Activated CD8-positive, alpha-beta memory T cell treated with anti-CD3 and anti-CD28 coated beads, Interleukin-2, amount 10 ng/mL, durations not matched to agents 7 days and 5 days (primary cell): ENCODE measurements at regions not wholly inside any gene's neighbourhood (a gene's known extent, or its start where the extent isn't known, plus 50 kb on each side); places are given as distances from the start of the nearest gene placed in this dataset.

ENCODE experiments used
- ATAC-seq: fragments of 150-1000 bp; cut with Tn5 transposase; one replicate; pipeline ENCODE4 v1.10.0; 2021; ENCODE audit warnings: moderate library complexity
- CTCF ChIA-PET: fragments of 350-600 bp; sonication (Branson Sonifier 250); formaldehyde crosslinking; loops from one replicate; lab custom pipeline; 2021; ENCODE audit warnings: antibody characterized with exemption; lab: Charles Lee
- DNase-seq: peaks from one replicate; pipeline ENCODE4 v3.0.0-alpha.2; 2020
- H3K27ac Mint-ChIP-seq: one replicate; pipeline ENCODE4 v1.8.0; 2021; ENCODE audit warnings: mild to moderate bottlenecking, mixed read lengths
- H3K27me3 Mint-ChIP-seq: one replicate; pipeline ENCODE4 v1.8.0; 2021; ENCODE audit warnings: mixed read lengths
- H3K36me3 Mint-ChIP-seq: one replicate; pipeline ENCODE4 v1.8.0; 2021; ENCODE audit warnings: mild to moderate bottlenecking, mixed read lengths
- H3K4me1 Mint-ChIP-seq: one replicate; pipeline ENCODE4 v1.8.0; 2021; ENCODE audit warnings: mixed read lengths
- H3K4me3 Mint-ChIP-seq: one replicate; pipeline ENCODE4 v1.8.0; 2021; ENCODE audit warnings: mild to moderate bottlenecking, moderate library complexity, mixed read lengths
- H3K9me3 Mint-ChIP-seq: one replicate; pipeline ENCODE4 v1.8.0; 2022; ENCODE audit warnings: low read depth, mixed read lengths

DNA sequence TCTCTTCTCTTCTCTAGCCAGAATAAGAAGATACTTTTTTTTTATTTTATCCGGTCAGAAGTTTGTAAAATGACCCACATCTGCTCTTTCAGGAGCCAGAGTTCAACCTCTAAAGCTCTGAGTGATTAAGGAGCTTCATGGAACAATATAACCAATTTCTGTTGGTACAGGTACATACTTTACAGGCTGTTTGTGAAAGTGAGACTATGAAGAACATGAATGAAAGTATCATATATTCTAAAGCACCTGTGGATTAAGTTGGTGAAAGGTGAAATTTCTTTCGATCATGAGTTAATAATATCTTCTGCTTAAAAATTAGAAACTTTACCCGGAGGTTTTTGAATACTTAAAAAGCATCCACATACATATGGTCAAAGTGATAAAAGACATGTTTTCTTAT, 65.2 kb downstream of the DMRT2 start:
- H3K4me3 Mint-ChIP-seq: no peak overlapping the region
- DNase-seq: no peak
- H3K4me1 Mint-ChIP-seq: no peaks in the 10 kb centered on the region
- no peaks in the 10 kb centered on the region for H3K9me3 Mint-ChIP-seq
- H3K27me3 Mint-ChIP-seq: no peaks in the 10 kb centered on the region
- ATAC-seq: no peak
- CTCF ChIA-PET: no interaction called here
- H3K36me3 Mint-ChIP-seq: no peaks in the 10 kb centered on the region
- no peak overlapping the region for H3K27ac Mint-ChIP-seq

DNA sequence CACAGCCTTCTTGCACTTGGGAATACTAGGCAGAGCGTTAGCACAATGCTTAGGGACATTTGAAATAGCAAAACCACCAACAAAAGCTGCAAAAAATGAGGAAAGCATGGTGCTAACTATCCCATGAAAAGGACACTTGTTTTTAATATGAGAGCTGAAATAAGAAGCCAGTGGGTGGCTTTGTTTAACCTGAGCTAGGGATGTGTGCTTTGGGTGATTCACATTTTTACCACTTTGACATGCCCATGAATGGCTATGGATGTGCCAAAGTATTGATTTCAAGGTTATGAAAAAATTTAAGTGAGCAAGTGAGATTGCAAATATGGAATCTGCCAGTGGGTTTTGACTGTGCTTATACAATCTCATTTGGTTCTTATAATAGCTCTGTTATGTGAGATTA, 67.3 kb downstream of the DMRT2 start:
- Mint-ChIP-seq H3K27ac (no peak overlapping the region), H3K36me3 (no peaks in the 10 kb centered on the region), H3K27me3 (no peaks in the 10 kb centered on the region), H3K9me3 (no peaks in the 10 kb centered on the region), H3K4me3 (no peak overlapping the region), H3K4me1 (no peaks in the 10 kb centered on the region)
- ATAC-seq: no peak
- DNase-seq: no peak
- CTCF ChIA-PET: no interaction called here

DNA sequence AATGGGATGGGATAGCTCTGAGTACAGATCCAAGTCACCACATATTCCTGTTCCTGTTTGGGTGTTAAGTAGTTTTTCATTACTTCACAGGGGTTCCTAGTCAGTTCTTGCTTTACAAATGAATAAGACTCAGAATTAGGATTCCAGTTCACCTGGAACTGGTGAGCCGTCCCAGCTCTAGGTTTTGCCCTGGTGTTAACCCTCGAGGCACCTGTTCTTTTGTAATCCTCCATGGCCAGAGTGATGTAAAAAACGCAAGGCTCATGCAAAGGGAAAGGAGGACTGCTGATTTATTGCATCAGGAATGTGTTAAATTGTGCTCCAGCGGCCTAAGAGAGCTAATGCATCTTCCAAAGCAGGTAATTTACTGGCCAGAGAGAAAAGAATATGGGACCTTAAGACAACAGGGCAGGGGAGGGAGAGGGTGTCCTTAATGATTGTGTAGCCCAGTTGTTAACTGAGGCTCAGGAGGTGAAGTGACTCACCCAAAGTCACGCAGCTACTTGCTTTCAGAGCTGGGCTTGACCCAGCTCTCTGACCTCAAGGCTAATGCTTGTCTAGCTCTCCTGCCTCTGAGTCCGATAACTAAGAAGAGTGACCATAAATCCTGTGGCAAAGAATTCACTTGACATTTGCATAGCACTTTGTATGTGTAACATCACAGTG, 70.5 kb downstream of the DMRT2 start:
- H3K27me3 Mint-ChIP-seq: no peaks in the 10 kb centered on the region
- no peaks in the 10 kb centered on the region for H3K36me3 Mint-ChIP-seq
- ATAC-seq: no peak
- DNase-seq: no peak
- no peak overlapping the region for H3K4me3 Mint-ChIP-seq
- no peaks in the 10 kb centered on the region for H3K4me1 Mint-ChIP-seq
- H3K27ac Mint-ChIP-seq: no peak overlapping the region
- no peaks in the 10 kb centered on the region for H3K9me3 Mint-ChIP-seq
- CTCF ChIA-PET: no interaction called here

DNA sequence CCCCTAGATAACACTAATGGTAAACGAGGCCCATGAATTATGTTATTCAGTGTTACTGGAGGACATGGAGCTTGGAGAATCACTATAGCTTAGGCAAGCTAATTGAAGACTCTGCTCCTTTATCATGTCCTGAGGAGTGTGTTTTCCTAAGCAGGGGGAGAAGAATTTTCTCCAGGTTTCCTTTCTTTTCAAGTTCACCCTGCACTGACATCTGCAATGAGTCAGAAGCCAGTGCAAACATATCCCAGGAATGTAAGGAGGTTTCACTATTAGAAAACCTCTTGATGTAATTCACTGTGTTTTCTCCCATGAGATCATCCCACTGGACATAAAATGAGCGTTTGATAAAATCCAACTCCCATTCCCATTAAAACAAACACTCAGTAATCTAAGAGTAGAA, 75.6 kb downstream of the DMRT2 start:
- no peaks in the 10 kb centered on the region for H3K4me1 Mint-ChIP-seq
- H3K27me3 Mint-ChIP-seq: no peaks in the 10 kb centered on the region
- no peak overlapping the region for H3K4me3 Mint-ChIP-seq
- CTCF ChIA-PET: no interaction called here
- ATAC-seq (no peak), DNase-seq (no peak)
- H3K9me3 Mint-ChIP-seq: no peaks in the 10 kb centered on the region
- H3K27ac Mint-ChIP-seq: no peak overlapping the region
- no peaks in the 10 kb centered on the region for H3K36me3 Mint-ChIP-seq

DNA sequence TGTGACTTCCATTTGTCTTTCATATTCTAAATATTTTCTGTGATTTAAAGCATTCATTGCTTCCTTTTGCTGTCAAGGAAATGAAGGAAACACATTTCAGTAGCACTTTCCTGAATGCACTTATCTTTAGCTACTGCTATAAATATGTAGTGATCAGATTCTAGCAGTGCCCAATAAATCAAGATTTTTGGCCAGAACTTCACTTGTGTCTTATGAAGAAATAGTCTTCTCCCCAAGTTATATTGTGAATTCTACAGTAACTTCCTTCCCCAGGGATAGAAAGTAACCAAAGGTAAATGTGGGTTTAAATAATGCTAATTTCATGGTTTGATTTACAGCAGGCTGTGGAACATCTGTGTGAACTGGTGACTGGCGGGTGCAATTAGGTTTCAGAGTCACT, 77.9 kb downstream of the DMRT2 start:
- no peak for DNase-seq
- Mint-ChIP-seq H3K4me1 (no peaks in the 10 kb centered on the region), H3K36me3 (no peaks in the 10 kb centered on the region), H3K4me3 (no peak overlapping the region), H3K27ac (no peak overlapping the region), H3K27me3 (no peaks in the 10 kb centered on the region), H3K9me3 (no peaks in the 10 kb centered on the region)
- ATAC-seq: no peak
- CTCF ChIA-PET: no interaction called here

DNA sequence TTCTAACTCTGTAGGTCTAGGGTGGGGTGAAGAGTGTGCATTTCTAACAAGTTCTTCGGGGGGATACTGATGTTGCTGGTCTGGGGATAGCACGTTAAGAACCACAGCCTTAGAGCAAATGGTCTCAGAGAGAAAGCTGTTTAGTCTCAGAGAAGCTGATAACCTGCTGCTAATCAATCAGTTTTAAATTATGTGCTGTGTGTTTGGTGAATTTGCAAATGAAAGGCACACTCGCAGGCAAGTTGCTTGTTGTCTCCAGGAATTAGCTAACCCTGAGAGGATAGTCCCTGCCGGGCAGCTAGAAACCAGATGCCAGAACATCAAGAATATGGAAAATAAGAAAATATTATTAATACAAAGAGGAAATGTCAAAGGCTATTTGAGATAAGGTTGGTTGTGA, 79.2 kb downstream of the DMRT2 start:
- no peaks in the 10 kb centered on the region for H3K4me1 Mint-ChIP-seq
- no peak overlapping the region for H3K4me3 Mint-ChIP-seq
- H3K36me3 Mint-ChIP-seq: no peaks in the 10 kb centered on the region
- ATAC-seq (no peak), DNase-seq (no peak)
- no peaks in the 10 kb centered on the region for H3K27me3 Mint-ChIP-seq
- CTCF ChIA-PET: no interaction called here
- no peaks in the 10 kb centered on the region for H3K9me3 Mint-ChIP-seq
- H3K27ac Mint-ChIP-seq: no peak overlapping the region

DNA sequence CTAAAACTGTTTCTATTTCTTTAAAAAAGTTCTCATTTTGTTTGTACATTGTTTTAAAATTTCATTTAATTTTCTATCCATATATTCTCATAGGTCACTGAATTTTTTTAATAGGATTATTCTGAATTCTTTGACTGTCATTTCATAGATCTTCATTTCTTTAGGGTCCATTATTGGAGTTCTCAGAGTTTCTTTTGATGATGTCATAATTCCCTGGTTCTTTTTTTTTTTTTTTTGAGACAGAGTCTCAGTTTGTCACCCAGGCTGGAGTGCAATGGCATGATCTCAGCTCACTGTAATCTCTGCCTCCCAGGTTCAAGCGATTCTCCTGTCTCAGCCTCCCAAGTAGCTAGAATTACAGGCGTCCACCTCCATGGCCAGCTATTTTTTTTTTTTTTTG, 89.9 kb downstream of the DMRT2 start:
- peaks cover 5% of the 10 kb centered on the region for H3K9me3 Mint-ChIP-seq

DNA sequence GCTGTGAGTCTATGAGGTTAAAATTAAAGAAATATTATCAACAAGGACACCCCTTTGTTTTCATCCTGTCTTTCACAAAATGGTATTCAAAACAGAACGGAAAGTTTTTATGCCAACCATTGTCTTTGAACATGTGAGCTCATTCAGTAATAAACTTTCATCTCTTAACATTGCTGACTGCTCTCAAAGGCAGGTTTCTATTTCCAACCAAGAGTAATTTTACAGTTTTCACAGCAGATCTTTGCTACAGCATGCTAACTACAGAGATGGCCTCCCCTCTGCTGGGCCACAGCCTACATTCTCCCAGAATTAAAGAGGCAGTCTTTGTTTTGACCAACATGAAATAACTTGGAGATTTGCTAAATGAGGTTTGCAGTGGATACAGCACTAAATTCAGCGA, 101.5 kb downstream of the DMRT2 start:
- H3K27me3 Mint-ChIP-seq: no peaks in the 10 kb centered on the region
- ATAC-seq: no peak
- no peak overlapping the region for H3K4me3 Mint-ChIP-seq
- no peak overlapping the region for H3K27ac Mint-ChIP-seq
- no peaks in the 10 kb centered on the region for H3K9me3 Mint-ChIP-seq
- CTCF ChIA-PET: no interaction called here
- no peaks in the 10 kb centered on the region for H3K4me1 Mint-ChIP-seq
- H3K36me3 Mint-ChIP-seq: no peaks in the 10 kb centered on the region
- no peak for DNase-seq

More for the DNA sequence above, 89.9 kb downstream of the DMRT2 start:
- ATAC-seq: no peak
- Mint-ChIP-seq H3K36me3 (no peaks in the 10 kb centered on the region), H3K4me3 (no peak overlapping the region), H3K4me1 (no peaks in the 10 kb centered on the region), H3K27me3 (no peaks in the 10 kb centered on the region), H3K27ac (no peak overlapping the region)
- CTCF ChIA-PET: no interaction called here
- DNase-seq: no peak

DNA sequence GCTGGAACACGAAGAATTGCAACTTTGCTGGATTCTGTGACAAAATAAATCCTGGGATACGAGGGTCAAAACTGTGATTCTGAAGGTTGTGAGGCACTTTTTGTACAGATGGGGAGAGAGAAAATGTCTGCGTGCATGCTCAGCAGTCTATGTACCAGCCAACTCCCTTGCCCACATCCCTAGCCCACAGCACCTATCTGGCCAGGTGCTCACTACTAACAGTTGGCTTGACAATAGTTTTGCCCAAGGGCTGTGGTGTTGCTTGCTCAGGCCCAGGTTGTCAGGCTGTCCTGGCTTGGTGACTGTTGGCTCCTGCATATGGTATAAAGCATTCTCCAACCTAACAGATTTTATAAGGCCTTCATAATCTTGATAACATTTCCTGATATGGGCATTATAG, 102.0 kb downstream of the DMRT2 start:
- Mint-ChIP-seq H3K36me3 (no peaks in the 10 kb centered on the region), H3K9me3 (no peaks in the 10 kb centered on the region), H3K27me3 (no peaks in the 10 kb centered on the region), H3K4me1 (no peaks in the 10 kb centered on the region), H3K4me3 (no peak overlapping the region), H3K27ac (no peak overlapping the region)
- ATAC-seq: no peak
- CTCF ChIA-PET: no interaction called here
- no peak for DNase-seq

DNA sequence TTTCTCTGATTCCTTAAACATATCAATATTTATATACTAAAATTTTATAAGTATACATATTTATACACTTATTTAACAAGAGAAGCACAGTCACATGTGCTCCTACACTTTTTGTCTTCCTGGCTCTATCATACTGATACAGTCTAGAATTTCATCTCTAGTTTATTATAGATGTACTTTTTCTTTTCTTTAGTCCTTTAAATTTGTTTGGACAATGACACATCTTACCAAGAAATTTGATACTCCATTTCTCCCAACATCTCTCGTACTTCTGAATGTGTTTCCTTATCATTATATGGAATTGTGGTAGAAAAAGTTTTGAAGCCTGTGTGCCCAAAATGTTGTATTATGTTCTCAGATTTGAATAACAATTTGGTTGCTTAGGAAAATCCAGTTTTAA, 104.6 kb downstream of the DMRT2 start:
- Mint-ChIP-seq H3K9me3 (no peaks in the 10 kb centered on the region), H3K27me3 (no peaks in the 10 kb centered on the region), H3K4me3 (no peak overlapping the region), H3K4me1 (no peaks in the 10 kb centered on the region), H3K36me3 (no peaks in the 10 kb centered on the region), H3K27ac (no peak overlapping the region)
- CTCF ChIA-PET: no interaction called here
- ATAC-seq: no peak
- no peak for DNase-seq

DNA sequence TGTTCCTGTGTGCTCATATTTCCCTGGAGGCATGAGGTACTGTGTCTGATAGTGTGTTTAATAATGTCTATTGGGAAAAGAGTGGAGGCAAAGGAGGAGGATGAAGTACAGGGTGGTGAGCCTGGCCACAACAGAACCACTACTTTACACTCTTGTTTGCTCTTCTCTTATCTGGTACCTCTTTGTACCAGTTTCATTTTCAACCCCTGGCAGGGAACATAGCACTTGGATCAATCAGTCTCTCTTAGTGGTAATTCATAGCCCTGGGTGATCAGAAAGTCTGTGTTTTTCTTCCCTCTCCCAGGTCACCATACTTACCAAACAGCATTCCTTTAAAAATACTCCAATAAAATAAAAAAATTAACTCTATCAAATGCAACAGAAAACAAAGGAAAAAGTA, 105.4 kb downstream of the DMRT2 start:
- H3K4me1 Mint-ChIP-seq: no peaks in the 10 kb centered on the region
- H3K4me3 Mint-ChIP-seq: no peak overlapping the region
- DNase-seq (no peak), ATAC-seq (no peak)
- H3K36me3 Mint-ChIP-seq: no peaks in the 10 kb centered on the region
- CTCF ChIA-PET: no interaction called here
- H3K9me3 Mint-ChIP-seq: peaks cover 3% of the 10 kb centered on the region
- H3K27me3 Mint-ChIP-seq: no peaks in the 10 kb centered on the region
- H3K27ac Mint-ChIP-seq: no peak overlapping the region

DNA sequence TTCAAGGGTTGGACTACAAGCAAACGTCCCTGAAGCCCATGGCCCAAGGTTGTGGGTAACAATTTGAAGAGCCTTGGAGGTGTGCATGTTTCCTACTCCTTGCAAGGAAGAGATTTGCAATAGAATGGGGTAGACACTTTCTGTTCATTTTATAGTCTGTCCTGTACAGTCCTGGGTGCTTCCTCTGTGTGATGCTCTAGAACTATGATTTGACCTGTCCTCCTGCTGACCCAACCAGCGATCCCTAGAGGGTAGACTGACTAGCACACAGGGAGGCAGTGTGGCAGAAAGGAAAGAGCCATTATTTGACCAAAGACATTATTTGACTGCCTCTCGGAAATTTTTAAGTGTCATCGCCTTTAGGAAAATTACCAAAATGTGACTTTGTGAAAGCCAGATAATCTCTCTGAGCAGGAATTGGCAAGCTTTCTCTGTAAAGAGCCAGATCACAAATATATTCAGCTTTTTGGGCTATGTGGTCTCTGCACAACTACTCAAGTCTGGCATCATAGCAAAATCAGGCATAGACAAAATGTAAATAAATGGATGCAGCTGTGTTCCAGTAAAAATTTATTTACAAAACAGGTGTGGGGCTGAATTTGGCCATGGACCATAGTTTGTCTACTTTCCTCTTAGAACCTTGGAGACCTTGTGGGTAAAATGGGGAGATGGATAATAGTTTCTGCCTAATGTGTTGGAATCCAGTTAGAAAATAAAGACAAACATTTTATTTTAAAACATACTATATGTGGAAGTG, 106.8 kb downstream of the DMRT2 start:
- H3K27me3 Mint-ChIP-seq: no peaks in the 10 kb centered on the region
- peaks cover 3% of the 10 kb centered on the region for H3K9me3 Mint-ChIP-seq
- no peaks in the 10 kb centered on the region for H3K36me3 Mint-ChIP-seq
- CTCF ChIA-PET: no interaction called here
- ATAC-seq (no peak), DNase-seq (no peak)
- H3K27ac Mint-ChIP-seq: no peak overlapping the region
- H3K4me1 Mint-ChIP-seq: no peaks in the 10 kb centered on the region
- no peak overlapping the region for H3K4me3 Mint-ChIP-seq

DNA sequence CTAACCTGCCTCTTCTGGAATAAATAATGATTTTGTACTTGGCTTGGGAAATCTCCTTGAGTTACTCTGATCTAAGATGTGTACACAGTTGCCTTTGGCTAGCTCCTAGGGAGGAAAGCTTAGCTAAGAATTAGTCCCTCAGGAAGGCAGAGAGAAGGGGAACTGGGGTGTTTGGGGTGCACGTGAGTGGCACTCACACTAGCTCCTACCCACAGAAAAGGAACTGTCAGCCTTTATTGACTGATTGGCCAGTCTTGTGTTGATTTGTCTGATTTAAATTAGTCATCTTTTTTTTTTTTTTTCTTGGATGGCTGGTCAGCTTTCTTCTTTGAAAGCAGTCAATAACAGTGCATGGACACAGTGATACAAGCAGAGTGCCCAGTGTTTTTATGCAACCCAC, 107.7 kb downstream of the DMRT2 start:
- CTCF ChIA-PET: no interaction called here
- no peak for ATAC-seq
- H3K27ac Mint-ChIP-seq: no peak overlapping the region
- H3K4me3 Mint-ChIP-seq: no peak overlapping the region
- no peaks in the 10 kb centered on the region for H3K4me1 Mint-ChIP-seq
- no peaks in the 10 kb centered on the region for H3K36me3 Mint-ChIP-seq
- DNase-seq: no peak
- peaks cover 3% of the 10 kb centered on the region for H3K9me3 Mint-ChIP-seq
- H3K27me3 Mint-ChIP-seq: no peaks in the 10 kb centered on the region

DNA sequence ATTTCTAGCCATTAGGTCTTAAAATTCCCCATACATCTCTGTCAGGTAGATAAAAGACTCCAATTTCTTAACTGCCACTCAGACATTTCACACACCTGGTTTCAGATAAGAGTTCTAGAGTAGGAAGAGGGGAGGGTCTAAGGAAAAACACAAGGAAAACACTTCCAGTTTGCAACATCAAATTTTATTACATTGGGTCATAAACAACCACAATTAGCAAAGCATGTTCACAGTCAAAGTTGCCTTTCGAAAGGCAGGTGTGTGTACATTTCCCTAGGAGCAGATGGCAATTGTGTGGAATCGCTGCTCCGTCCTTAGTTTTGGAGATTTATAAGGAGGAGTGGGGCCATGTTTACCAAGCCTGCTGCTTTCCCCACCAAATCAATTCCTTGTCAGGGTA, 120.8 kb downstream of the DMRT2 start:
- DNase-seq: no peak
- Mint-ChIP-seq H3K4me1 (no peaks in the 10 kb centered on the region), H3K36me3 (no peaks in the 10 kb centered on the region), H3K4me3 (no peak overlapping the region), H3K27ac (no peak overlapping the region), H3K9me3 (no peaks in the 10 kb centered on the region), H3K27me3 (no peaks in the 10 kb centered on the region)
- ATAC-seq: no peak
- CTCF ChIA-PET: no interaction called here
